NCI-H2029 (cell line): ENCODE measurements at regions not wholly inside any gene's neighbourhood (a gene's known extent, or its start where the extent isn't known, plus 50 kb on each side); places are given as distances from the start of the nearest gene placed in this dataset.
"Not testable (repeated sequence)": the region's sequence is repeated elsewhere in the genome, so short reads cannot be mapped to it uniquely, and the experiment has no call there.

ENCODE experiments used
- DNase-seq: peaks from one replicate; lab custom pipeline; 2025; lab: John Stamatoyannopoulos, UW

GRCh38 chr20:1754306-1754705 lies 96.7 kb upstream of the SIRPG start:
- no peak for DNase-seq

- no peak for DNase-seq
Measured at GRCh38 chr20:1752045-1752444, 94.5 kb upstream of the SIRPG start.

GRCh38 chr20:1748777-1749176 lies 91.2 kb upstream of the SIRPG start:
- DNase-seq: no peak

GRCh38 chr20:1747953-1748577 lies 90.5 kb upstream of the SIRPG start:
- no peak for DNase-seq

- not testable (repeated sequence) for DNase-seq
Measured at GRCh38 chr20:1742049-1742434, 84.5 kb upstream of the SIRPG start.

GRCh38 chr20:1741309-1742048 lies 83.9 kb upstream of the SIRPG start:
- DNase-seq: no peak

GRCh38 chr20:1737134-1737533 lies 79.6 kb upstream of the SIRPG start:
- no peak for DNase-seq

- DNase-seq: no peak
Measured at GRCh38 chr20:1735417-1736089, 78.0 kb upstream of the SIRPG start.

GRCh38 chr20:1734269-1734858 lies 76.8 kb upstream of the SIRPG start:
- DNase-seq: no peak

GRCh38 chr20:1731828-1732375 lies 74.3 kb upstream of the SIRPG start:
- DNase-seq: not testable (repeated sequence)

- DNase-seq: not testable (repeated sequence)
Measured at GRCh38 chr20:1730981-1731711, 73.6 kb upstream of the SIRPG start.

GRCh38 chr20:1727303-1727702 lies 69.7 kb upstream of the SIRPG start:
- DNase-seq: not testable (repeated sequence)

GRCh38 chr20:1724901-1725300 lies 67.3 kb upstream of the SIRPG start:
- DNase-seq: no peak

- no peak for DNase-seq
Measured at GRCh38 chr20:1722513-1723050, 65.0 kb upstream of the SIRPG start.

GRCh38 chr20:1721687-1722512 lies 64.3 kb upstream of the SIRPG start:
- DNase-seq: no peak

GRCh38 chr20:1720845-1721475 lies 63.4 kb upstream of the SIRPG start:
- DNase-seq: no peak

- no peak for DNase-seq
Measured at GRCh38 chr20:1720226-1720625, 62.6 kb upstream of the SIRPG start.

- DNase-seq: no peak
Measured at GRCh38 chr20:1718604-1719384, 61.2 kb upstream of the SIRPG start.
